ENCODE measurements at regions not wholly inside any gene's neighbourhood (a gene's known extent, or its start where the extent isn't known, plus 50 kb on each side); places are given as distances from the start of the nearest gene placed in this dataset.
A peak's percentile ranks its signal among the peaks of the same experiment; 100 is the strongest.
"Not testable (repeated sequence)": the region's sequence is repeated elsewhere in the genome, so short reads cannot be mapped to it uniquely, and the experiment has no call there.

GRCh38 chr12:83515306-83516026 lies 828.8 kb downstream of the TMTC2 start:
- H3K36me3 ChIP-seq: no peaks in the 10 kb centered on the region
- H3K9me3 ChIP-seq: no peaks in the 10 kb centered on the region
- 89 to 93% methylated on average over 3 of the region's 3 CpGs for WGBS, 2 donors
- intact Hi-C loops (cut with DNase I): no loop called here
- H3K4me3 ChIP-seq: no peak overlapping the region
- no peaks in the 10 kb centered on the region for H3K27me3 ChIP-seq
- FAIRE-seq (no peak), ATAC-seq (no peak), DNase-seq (no peak)
- no peak overlapping the region for H3K27ac ChIP-seq
- no peaks in the 10 kb centered on the region for H3K4me1 ChIP-seq
- TF ChIP-seq CTCF (IDR thresholded peaks at IDR 0.05): no peak

- no peak for ATAC-seq
- no peak for FAIRE-seq
- 33 to 51% methylated on average over 1 of the region's 1 CpG for WGBS, 2 donors
Observed at GRCh38 chr12:83514372-83514771, 827.7 kb downstream of the TMTC2 start.

GRCh38 chr12:83506841-83507240 lies 820.1 kb downstream of the TMTC2 start:
- WGBS, 2 donors: 75 to 88% methylated on average over 5 of the region's 5 CpGs
- Histone ChIP-seq H3K4me1 (no peaks in the 10 kb centered on the region), H3K9me3 (no peaks in the 10 kb centered on the region), H3K4me3 (no peak overlapping the region), H3K27me3 (no peaks in the 10 kb centered on the region), H3K27ac (no peak overlapping the region), H3K36me3 (no peaks in the 10 kb centered on the region)
- no peak for DNase-seq
- no peak for TF ChIP-seq CTCF (IDR thresholded peaks at IDR 0.05)
- intact Hi-C loops (cut with DNase I): loop anchor here in 1 of 3 donors (5.0 kb wide), 1 partner anchor 405 kb away; no protein-coding TSS in a partner anchor
- no peak for ATAC-seq
- FAIRE-seq: no peak

More at GRCh38 chr12:83514372-83514771, 827.7 kb downstream of the TMTC2 start:
- H3K9me3 ChIP-seq: no peaks in the 10 kb centered on the region
- H3K27ac ChIP-seq: no peak overlapping the region
- no peak for DNase-seq
- H3K27me3 ChIP-seq: no peaks in the 10 kb centered on the region
- no peak overlapping the region for H3K4me3 ChIP-seq
- intact Hi-C loops (cut with DNase I): no loop called here
- no peaks in the 10 kb centered on the region for H3K36me3 ChIP-seq
- H3K4me1 ChIP-seq: no peaks in the 10 kb centered on the region
- TF ChIP-seq CTCF (IDR thresholded peaks at IDR 0.05): no peak

- FAIRE-seq: no peak
Observed at GRCh38 chr12:83505586-83505985, 818.9 kb downstream of the TMTC2 start.

GRCh38 chr12:83499894-83500293 lies 813.2 kb downstream of the TMTC2 start:
- H3K4me3 ChIP-seq; intact Hi-C loops (cut with DNase I); FAIRE-seq; H3K4me1 ChIP-seq; H3K27ac ChIP-seq; H3K27me3 ChIP-seq; ATAC-seq; H3K9me3 ChIP-seq; H3K36me3 ChIP-seq: not testable (repeated sequence)
- peak in 1 of 6 donors; percentile 23 for DNase-seq

More at GRCh38 chr12:83505586-83505985, 818.9 kb downstream of the TMTC2 start:
- ATAC-seq: no peak
- Histone ChIP-seq H3K4me3 (no peak overlapping the region), H3K27ac (no peak overlapping the region), H3K36me3 (no peaks in the 10 kb centered on the region), H3K4me1 (no peaks in the 10 kb centered on the region), H3K9me3 (no peaks in the 10 kb centered on the region), H3K27me3 (no peaks in the 10 kb centered on the region)
- 50 to 54% methylated on average over 2 of the region's 2 CpGs for WGBS, 2 donors
- intact Hi-C loops (cut with DNase I): loop anchor here in 1 of 3 donors (5.0 kb wide), 1 partner anchor 403 kb away; no protein-coding TSS in a partner anchor
- TF ChIP-seq CTCF (IDR thresholded peaks at IDR 0.05): no peak
- DNase-seq: no peak

Data from pancreas (tissue), 10 donors.